Iris pigment epithelial cell (primary cell): ENCODE measurements at regions not wholly inside any gene's neighbourhood (a gene's known extent, or its start where the extent isn't known, plus 50 kb on each side); places are given as distances from the start of the nearest gene placed in this dataset.

Experiments used
- DNase-seq: peaks from one replicate; pipeline ENCODE4 v3.0.0-alpha.2; 2011; ENCODE audit warnings: low read depth

DNA sequence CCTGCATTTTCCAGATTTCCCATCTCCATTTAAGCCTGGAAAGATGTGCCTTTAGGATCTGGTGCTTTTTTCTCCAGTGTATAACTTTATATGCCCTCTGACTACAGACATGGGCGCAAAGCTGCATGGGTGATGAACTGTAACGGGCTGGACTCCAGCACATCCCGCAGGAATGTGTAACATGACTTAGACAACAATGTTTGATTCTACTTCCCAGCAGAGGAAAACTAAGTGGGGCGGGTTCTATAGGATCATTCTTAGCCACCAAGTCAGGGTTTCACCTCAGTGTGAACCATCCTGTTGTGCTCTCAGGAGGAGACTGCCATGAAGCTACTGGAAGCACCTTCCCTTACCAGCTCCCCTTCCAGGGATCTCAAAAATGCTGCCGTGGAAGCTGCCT is 93.2 kb upstream of the SERP2 start:
- DNase-seq, result peak; percentile 69

DNA sequence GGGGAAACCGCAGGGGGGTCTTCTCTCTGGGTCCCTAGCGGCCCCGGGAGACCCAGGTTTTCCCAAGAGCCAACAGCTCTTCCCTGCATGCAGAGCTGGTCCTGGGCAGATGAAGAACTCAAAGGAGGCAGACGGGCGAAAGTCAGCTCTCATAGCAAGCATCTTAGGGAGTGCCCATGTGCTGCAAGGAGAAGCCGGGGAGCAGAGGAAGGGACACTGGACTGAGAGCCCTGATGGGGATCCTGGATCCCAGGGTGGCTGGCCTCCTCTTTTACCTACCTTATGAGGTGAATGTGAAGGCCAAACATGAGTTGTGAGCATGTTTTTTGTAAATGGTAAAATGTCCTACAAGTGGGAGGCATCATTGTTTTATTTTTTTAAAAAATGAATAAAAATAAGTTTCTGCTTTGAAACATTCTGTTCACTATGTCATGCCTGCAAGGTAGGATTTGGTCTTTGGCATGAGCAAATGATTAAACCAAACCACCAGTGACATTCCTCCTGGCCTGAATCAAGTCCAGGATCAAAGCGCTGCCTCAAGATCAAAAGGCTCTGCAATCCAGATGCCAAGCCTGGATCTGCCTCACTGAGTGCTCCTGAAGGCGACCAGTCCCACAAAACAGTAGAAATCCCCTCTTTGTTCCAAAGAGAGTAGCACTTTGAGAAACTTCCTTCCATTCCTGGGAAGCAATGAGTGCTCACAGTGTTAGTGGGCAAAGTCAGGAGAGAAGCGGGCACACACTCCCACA is 92.2 kb upstream of the SERP2 start:
- no peak for DNase-seq

DNA sequence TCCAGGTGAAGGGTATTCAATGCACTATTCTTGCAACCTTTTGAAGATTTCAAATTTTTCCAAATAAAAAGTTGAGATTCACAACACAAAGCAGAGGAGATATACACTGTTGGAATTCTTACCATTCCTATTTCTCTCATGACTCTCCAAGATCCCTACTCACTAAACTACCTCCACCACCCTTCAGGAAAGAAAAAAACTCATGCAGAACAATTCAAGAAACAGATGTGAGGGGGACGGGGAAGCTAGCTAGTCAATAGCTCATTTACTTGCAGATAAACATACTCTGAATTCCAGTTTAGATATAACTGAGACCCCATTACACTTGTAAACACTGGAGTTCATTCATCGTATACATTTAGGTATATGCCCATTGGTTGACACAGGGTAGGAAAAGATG is 90.0 kb upstream of the SERP2 start:
- no peak for DNase-seq

DNA sequence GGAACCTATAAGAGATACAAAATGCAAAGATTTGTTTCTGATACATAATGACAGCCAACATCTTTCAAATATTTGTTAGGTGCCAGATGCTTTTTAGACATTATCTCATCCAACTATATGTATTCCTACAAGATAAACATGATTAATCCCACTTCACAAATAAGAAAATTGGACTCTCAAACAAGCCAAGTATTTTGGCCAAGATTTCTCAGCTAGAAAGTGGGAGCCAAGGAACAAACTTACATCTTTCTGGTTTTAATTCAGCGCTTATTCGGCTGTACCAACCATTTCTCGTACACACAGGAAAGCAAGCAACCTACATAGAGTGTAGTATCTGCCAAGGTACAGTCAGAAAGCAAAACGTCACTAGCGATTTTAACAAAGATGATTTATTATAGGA is 85.7 kb upstream of the SERP2 start:
- no peak for DNase-seq

DNA sequence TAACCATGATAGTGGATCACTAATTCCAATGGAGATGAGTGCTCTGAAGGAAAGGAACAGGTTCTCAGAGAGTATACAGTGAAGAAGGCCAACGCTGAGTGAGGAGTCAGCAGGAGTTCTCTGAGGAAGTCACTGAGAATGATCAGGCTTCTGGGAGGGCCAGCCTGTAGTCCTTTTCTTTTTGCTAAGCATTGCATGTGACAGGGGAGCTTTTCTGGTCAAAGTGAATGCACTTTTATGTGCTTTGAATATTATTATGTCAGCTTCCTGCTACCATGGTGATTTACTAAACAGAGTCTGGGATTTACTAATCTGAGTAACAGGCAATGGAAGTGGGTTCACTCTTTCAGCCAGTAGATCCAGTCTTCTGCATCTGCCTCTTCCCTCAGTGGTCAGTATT is 81.1 kb upstream of the SERP2 start:
- no peak for DNase-seq

DNA sequence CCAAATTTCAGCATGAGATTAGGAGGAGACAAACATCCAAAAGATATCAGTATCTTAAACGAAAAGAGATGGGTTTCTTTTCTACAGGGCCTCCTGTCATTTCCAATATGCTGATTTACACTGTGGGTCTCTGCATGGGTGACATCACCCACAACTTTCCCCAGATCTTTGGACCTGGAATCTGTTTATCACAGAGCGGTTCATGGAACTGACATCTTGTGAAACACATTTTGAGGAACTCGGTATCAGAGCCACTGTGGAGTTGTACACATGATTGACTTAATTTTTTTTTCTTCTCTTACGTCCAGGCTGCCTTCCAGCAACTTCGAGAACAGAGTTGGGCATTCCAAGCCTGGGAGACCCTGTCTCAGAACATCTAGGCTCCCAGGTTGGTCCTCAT is 80.2 kb upstream of the SERP2 start:
- DNase-seq, result no peak

DNA sequence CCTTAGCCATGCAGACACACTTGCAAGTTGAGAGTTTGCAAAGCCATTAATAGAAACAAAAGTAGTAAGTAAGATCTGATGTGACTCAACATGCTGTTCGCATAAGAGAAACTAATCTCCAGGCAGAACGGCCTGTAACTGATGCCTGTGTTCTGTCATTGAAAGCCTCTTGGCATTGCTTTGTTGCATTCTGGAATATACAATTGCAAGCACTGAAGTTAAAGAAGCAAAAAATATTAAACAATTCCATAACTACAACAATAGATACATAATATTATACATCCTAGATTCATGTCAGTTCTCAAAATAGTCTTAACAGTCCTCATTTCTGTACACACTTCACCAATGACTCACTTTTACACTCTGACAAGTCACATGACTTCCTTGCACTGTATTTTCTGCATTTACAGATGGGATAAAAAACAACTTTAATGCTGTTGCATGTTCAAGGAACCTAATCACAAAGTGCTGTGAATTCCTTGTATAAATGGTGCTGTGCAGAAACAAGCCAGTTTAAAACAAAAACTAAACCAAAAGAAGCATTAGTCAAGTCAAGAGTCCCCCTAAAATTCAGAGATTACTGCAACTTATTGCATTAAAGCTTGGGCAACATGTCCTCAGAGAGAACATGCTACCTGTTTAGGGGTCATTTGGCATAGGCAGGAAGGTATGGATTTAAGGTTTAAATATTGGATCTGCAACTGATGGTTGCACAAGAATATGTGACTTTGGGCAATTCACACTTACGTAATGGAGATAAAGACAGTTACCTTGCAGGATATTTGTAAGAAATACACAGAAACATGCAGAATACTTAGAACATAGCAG is 79.5 kb upstream of the SERP2 start:
- DNase-seq, result peak; percentile 62

DNA sequence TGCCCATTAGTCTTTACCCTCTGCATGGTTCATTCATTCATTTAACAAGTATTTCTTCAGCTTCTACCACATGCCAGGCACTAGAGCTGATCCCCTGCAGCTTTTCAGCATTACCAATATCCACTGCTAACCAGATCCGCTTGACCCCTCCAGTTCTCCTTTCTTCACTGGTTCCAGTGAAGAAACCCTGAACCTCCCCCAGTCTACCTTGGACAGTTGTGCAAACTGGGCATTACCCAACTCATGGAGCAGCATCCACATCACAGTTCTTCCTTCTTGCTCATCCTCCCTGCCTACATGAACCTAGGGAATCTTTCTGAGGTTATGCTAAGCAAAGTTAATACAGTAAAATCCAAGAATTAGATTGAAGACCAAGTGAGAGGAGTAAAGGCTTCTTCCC is 78.7 kb upstream of the SERP2 start:
- DNase-seq, result no peak

DNA sequence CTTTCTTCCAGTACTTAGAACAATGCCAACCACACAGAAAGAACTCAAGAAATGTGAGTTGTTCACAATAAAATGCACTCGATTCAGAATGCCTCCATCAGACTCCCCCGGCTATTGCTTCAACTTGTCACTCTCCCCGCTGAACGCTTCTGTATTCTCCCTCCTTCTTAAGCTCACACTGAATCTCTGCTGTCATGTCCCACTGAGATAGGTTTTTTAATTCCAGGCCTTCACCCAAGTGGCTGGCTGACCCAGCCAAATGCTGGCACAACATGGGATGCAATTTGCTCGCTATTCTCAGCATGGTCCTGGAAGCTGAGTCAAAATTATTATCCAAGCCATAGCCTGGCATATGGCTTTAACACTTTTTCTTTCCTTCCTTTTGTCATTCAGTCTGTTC is 76.8 kb upstream of the SERP2 start:
- DNase-seq, result no peak

DNA sequence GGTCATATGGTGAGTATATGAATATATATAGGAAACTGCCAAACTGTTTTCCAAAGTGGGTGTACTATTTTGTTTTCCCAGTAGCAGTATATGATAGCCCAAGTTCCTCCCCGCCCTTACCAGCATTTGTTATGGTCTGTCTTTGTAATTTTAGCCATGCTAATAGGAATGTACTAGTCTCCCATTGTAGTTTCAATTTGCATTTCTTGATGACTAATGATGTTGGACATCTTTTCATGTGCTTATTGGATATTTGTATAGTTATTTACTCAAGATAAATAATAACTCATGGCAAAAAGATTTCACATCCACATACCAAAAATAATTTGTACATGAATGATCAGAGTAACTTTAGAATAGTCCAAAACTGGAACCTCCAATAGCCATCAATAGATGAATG is 75.3 kb upstream of the SERP2 start:
- DNase-seq, result peak; percentile 37

DNA sequence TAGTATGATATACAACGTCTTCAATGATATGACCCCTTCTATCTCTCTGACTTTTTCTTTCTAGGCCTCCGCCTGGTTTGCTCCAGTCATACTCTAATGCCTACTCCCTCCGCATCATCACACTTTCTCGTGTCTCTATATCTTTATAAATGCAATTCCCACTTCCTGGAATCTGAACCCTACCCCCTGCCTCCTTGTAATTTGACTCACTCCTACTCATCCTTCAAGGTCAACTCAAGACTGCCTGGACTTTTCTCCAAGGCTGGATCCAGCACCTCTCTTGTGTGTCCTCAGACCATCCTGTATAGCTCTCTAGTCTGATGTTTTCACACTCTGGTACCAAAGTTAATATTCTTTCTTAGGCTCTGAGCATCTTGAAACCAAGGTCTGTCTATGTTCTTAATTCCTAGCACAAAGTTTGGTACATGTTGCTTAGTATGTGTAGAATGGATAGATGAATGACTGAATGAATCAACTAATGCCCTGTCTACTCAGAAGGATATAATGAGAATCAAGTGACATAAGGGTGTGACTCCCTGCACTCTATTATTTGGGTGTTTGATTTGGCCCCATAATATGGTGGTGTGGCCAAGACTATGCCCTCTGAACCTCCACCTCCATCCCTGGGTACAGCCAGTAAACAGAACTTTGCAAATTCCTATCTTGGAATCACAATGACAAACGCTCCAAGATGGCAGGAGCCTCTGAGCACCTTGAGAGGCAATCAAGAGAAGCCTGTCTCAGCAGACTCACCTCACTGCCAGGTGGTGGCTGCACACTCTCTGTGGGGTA is 74.3 kb upstream of the SERP2 start:
- DNase-seq, result no peak

DNA sequence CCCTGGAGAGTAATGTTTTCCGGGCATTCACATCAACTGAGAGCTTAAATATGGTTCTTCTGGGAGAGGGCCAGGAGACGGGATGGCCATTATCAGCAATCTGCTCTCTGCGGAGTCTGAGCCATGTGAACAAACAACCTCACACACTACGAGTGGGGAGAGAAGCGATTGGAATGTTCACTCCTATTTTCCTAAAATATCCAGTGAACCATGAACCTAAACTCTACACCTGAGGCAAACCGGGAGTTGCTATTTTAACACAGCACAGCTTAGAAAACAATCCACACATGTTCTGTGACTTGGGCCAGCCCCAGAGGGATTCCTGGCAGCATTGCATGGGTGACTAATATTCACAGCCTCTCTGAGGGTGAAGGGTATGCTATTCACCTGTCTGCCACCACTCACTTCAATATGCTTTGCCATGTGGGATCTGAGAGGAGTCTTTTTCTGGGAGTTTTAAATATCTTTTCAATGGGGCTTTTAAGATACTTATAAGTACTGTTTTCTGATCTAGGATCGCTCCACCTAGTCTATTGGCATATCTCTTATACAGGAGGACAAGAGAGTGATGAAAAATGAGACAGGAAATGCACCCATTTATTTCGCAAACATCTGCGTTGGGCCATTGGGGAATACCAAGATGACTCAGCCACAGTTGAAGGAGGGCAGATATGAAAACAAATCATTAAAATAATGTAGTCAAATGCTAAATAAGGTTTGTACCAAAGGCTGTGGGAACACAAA is 72.6 kb upstream of the SERP2 start:
- DNase-seq, result peak; percentile 86

DNA sequence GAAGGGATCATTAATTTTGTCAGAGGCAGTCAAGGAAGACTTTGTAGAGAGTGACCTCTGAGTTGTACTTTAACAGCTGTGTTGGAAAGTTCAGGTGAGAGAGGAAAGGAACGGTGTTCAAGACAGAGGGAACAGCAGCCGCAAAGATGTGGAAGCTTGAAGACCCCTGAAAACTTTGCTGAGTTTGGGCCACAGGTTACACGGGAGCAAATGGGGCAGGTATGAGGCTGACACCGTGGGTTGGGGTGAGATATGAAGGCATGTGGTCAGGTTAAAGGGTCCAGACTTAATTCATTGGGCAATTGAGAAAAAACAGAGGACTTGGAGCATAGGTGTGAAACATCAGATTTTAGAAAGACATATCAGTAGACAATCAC is 72.0 kb upstream of the SERP2 start:
- DNase-seq, result no peak

DNA sequence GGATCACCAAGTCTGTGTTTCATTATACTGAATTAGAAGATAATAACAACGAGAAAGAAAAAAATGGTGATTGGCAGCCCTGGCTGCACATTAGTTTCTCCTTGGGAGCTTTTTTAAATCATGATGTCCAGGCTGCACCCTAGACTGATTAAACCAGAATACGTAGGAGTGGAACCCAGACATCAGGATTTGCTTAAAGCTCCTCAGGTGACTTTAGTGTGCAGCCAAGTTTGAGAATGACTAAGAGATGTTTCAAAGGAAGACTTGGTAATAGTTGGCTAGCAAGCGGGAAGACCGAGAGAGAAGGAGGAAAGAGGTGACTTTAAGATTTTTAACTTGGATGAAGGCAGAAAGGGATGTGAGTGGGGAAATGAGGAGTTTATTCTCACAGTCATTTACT is 71.4 kb upstream of the SERP2 start:
- DNase-seq, result no peak

DNA sequence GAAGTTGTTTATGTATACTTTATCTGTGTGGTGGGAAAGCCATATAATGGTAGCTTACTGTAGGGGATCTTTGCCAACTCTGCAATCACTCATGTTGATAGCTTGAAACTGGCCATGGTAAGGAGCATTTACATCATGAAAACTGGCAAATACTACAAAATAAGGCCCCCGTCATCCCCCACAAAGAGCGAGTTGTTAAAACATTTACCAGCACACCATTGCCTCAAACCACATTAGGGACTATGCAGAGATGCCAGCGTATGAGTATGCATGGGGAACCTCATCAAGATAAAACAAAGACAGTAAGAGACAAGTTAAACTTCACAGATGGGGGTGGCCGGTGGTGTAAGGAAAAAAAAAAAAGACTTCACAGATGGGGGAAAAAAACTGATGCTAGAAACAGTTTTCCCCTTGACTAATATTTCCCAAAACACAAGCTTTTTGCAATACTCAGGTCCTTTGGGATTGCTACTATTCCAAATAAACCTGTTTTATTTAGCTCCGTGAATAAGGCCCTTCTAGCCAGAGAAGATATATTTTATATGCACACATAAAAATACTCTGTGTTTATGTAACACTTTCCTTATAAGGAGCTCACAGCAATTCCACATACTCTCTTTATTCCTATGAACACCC is 70.6 kb upstream of the SERP2 start:
- DNase-seq, result no peak

DNA sequence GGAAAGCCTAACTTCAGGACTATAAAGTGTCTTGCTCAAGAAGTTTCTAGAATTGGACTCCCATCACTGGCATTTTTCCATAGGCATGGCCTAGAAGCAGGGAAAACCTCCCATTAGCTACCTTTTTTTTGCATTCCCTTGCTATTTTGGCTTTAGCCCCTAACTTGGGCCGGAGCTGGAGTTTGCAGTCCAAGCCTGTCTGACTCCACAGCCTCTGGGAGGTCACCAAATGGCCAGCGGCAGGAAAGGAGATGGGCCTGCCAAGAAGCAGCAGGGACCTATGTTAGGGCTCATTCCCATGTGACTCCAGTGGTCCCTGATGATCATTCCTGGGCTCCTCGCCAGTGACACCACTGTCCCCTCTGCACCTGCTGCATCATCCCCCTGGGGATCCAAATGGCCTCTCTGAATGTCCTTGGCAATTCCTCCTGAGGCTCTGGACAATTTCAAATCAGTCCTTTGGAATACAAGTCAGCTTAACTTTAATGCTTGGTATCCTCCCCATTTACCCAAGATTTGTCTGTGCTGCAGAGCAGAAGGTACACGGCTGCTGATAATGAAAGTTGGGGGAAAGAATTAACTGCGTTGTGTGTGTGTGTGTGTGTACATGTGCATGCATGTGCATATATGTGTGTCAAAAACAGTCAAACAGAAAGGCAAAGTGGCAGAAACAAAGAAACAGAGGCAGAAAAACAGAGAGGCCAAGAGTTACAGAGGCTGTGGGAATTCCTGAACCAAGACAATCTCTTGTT is 69.8 kb upstream of the SERP2 start:
- DNase-seq, result no peak

DNA sequence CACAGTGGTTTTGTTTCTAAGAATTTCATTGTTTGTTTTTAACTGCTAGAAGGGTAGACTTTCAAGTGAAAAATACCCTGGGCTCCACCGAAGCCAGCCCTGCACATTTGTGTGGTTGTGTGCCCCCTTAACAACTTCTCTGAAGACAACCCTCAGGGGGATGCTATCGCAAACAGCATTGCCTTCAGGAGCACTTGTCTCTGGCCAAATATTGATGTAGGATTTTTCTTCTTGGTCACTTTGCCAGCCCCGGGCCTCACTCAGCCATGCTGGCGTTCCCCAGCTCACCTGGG is 69.2 kb upstream of the SERP2 start:
- no peak for DNase-seq

DNA sequence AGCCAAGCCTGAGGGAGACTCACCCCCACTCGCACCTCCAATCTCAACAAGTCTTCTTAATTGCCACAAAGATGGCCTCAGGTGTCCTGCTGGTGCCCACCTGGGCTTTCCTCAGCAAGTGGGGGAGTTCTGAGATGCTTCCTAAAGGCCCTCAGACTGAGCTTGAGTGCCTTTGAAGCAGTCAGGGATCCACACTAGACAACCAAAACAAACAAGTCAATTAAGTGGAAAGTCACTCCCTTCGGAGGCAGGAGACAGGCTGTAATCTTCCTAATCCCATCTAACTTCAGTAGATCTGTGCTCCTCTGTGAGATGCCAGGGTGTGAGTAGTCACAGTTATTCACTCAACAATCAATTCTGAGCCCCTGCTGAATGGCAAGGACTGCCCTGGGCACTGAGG is 68.3 kb upstream of the SERP2 start:
- DNase-seq, result no peak

DNA sequence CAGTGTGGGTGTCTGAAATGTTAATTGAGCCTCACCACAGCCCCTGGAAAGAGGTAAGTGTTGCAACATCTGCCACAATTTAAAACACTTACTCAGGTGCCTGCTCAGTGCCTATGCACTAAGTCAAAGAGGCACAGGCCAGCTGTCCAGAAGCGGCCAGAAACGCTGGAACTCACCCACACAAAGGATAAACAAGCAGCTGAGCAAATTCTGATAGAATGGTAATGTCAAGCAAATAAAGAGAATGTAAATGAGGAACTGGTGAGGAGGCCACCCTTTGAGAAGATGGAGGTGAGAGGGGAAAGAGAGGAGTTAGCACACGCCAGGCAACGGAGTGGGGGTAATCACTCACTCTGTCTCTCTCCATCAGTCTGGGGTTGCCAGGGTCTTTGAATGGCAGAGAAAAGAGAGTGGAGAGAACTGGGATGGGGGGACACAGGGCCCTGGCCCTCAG is 67.7 kb upstream of the SERP2 start:
- peak; percentile 34 for DNase-seq

DNA sequence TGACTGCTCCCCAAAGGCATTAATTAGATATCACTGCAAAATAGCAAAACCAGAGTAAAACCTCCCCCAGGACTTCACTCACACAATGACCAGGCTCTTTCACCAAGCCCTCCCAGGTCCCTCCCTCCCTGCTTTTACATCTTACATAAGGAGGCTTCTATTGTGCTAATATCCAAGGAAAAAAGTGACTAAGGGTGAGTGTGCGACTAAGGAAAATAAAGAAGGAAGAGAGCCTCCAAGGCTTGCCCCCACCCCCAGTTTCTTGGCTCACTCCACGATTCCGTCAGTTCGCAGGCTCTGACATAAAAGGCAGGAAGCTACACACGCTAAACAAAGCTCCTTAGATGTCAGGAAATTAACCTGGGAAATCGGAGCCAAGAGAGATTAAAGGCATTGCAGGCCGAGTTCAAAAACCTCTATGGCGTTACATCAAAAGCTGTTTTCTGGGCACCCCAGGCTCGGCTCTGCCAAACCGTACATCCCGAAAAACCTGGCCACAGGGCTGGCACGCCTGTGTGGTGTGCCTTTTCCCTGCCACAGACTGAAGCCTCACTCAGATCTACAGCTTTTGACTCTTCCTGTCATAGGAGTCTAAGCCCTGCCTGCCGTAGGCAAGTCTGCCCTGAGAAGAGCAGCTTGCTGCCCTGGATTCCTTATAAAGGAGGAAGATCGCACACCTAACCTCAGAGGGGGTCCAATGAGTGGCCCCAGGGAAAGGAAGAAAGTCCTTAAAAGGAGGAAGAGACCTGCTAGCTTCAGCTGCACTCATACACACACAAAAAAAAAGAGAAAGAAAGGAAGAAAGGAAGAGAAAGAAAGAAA is 67.0 kb upstream of the SERP2 start:
- DNase-seq, result peak; percentile 95
